MM.1S (cell line): ENCODE measurements at regions not wholly inside any gene's neighbourhood (a gene's known extent, or its start where the extent isn't known, plus 50 kb on each side); places are given as distances from the start of the nearest gene placed in this dataset.

ENCODE experiments used
- DNase-seq: peaks from one replicate; pipeline ENCODE4 v3.0.0-alpha.2; 2015
- H2AFZ ChIP-seq: fragments of 300-600 bp; sonication (generic); 2 replicates; pipeline ENCODE4 v1.6.0; 2016; ENCODE audit warnings: antibody characterized with exemption, low read length
- H3F3A ChIP-seq: fragments of 300-600 bp; sonication (generic); 2 replicates; pipeline ENCODE4 v1.6.1; 2016; ENCODE audit warnings: mild to moderate bottlenecking, antibody characterized with exemption, low read length, moderate library complexity, mixed read lengths; ENCODE audit not compliant: insufficient read depth
- H3K27ac ChIP-seq: fragments of 300-600 bp; sonication (generic); 2 replicates; pipeline ENCODE4 v1.5.1; 2016; ENCODE audit warnings: mild to moderate bottlenecking, low read length
- H3K27me3 ChIP-seq: fragments of 300-600 bp; sonication (generic); replicated peaks from 2 replicates; pipeline ENCODE4 v1.6.0; 2016; ENCODE audit warnings: low read length; ENCODE audit not compliant: insufficient read depth
- H3K36me3 ChIP-seq: fragments of 300-600 bp; sonication (generic); replicated peaks from 2 replicates; pipeline ENCODE4 v1.6.1; 2016; ENCODE audit warnings: mild to moderate bottlenecking, low read length, mixed read lengths; ENCODE audit not compliant: insufficient read depth
- H3K4me1 ChIP-seq: fragments of 300-600 bp; sonication (generic); 2 replicates; pipeline ENCODE4 v1.6.1; 2016; ENCODE audit warnings: low read length, mixed read lengths
- H3K4me2 ChIP-seq: fragments of 300-600 bp; sonication (generic); 2 replicates; pipeline ENCODE4 v1.6.0; 2016; ENCODE audit warnings: low read depth, low read length
- H3K4me3 ChIP-seq: fragments of 300-600 bp; sonication (generic); 2 replicates; pipeline ENCODE4 v1.5.1; 2016; ENCODE audit warnings: low read length, mixed read lengths
- H3K79me2 ChIP-seq: fragments of 300-600 bp; sonication (generic); 2 replicates; pipeline ENCODE4 v1.6.1; 2016; ENCODE audit warnings: mixed run types, low read length, mixed read lengths
- H3K9ac ChIP-seq: fragments of 300-600 bp; sonication (generic); 2 replicates; pipeline ENCODE4 v1.6.1; 2016; ENCODE audit warnings: low read length, mixed read lengths
- H3K9me2 ChIP-seq: fragments of 300-600 bp; sonication (generic); replicated peaks from 2 replicates; pipeline ENCODE4 v1.6.1; 2016; ENCODE audit warnings: mild to moderate bottlenecking, low read length, mixed read lengths; ENCODE audit not compliant: insufficient read depth
- H3K9me3 ChIP-seq: fragments of 300-600 bp; sonication (generic); replicated peaks from 2 replicates; pipeline ENCODE4 v1.6.1; 2016; ENCODE audit warnings: mild to moderate bottlenecking, low read length, mixed read lengths; ENCODE audit not compliant: insufficient read depth
- H4K20me1 ChIP-seq: fragments of 300-600 bp; sonication (generic); 2 replicates; pipeline ENCODE4 v1.6.1; 2016; ENCODE audit warnings: mild to moderate bottlenecking, low read length, moderate library complexity, mixed read lengths; ENCODE audit not compliant: insufficient read depth
- EZH2 ChIP-seq: fragments of 300-600 bp; sonication (generic); optimal IDR thresholded peaks from 2 replicates; pipeline ENCODE3; 2017; ENCODE audit warnings: low read depth, mild to moderate bottlenecking, antibody characterized with exemption, low read length, mixed read lengths
- EZH2phosphoT487 ChIP-seq: fragments of 300-600 bp; sonication (generic); IDR thresholded peaks from 2 replicates; pipeline ENCODE4 v1.6.1; 2018; ENCODE audit warnings: antibody characterized with exemption, low read length
- TF ChIP-seq, protein P1 (sequence below): fragments of 300-600 bp; sonication (generic); IDR thresholded peaks from 2 replicates; pipeline ENCODE4 v1.5.1; 2016; ENCODE audit warnings: antibody characterized with exemption, low read length, mixed read lengths

DNA sequence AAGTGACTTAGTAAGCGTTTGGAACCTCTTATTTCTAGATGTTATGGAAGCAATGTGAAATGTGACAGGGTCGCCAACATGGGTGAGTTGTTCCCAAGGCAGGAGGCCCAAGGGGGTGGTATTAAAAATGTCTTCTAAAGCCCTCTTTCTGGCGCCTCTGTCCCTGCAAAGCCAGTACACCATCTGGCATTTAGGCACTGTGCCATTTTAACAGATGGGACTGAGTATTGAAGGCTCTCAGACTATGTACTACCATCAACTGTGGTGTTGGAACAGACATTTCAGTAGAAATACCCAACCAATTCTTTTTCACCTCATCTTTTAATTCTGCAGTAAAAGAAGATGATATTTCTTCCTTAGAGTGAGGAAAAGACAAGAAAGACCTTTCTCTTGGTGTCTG is 384.5 kb upstream of the MMADHC start:
- Histone ChIP-seq H3K9ac (no peak overlapping the region), H3K27me3 (no peaks in the 10 kb centered on the region), H3K27ac (no peak overlapping the region), H3F3A (no peaks in the 10 kb centered on the region), H3K36me3 (no peaks in the 10 kb centered on the region), H3K9me3 (no peaks in the 10 kb centered on the region), H3K9me2 (no peaks in the 10 kb centered on the region; the same call in 1 of the 2 replicates), H3K4me3 (no peak overlapping the region), H3K79me2 (no peaks in the 10 kb centered on the region), H4K20me1 (no peaks in the 10 kb centered on the region), H3K4me2 (no peak overlapping the region), H3K4me1 (0 out of 2 replicates have a peak, but pooled peaks cover 11% of the 10 kb centered on the region), H2AFZ (no peak overlapping the region)
- DNase-seq: no peak
- TF ChIP-seq, protein P1, sequence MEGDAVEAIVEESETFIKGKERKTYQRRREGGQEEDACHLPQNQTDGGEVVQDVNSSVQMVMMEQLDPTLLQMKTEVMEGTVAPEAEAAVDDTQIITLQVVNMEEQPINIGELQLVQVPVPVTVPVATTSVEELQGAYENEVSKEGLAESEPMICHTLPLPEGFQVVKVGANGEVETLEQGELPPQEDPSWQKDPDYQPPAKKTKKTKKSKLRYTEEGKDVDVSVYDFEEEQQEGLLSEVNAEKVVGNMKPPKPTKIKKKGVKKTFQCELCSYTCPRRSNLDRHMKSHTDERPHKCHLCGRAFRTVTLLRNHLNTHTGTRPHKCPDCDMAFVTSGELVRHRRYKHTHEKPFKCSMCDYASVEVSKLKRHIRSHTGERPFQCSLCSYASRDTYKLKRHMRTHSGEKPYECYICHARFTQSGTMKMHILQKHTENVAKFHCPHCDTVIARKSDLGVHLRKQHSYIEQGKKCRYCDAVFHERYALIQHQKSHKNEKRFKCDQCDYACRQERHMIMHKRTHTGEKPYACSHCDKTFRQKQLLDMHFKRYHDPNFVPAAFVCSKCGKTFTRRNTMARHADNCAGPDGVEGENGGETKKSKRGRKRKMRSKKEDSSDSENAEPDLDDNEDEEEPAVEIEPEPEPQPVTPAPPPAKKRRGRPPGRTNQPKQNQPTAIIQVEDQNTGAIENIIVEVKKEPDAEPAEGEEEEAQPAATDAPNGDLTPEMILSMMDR: no peak
- TF ChIP-seq EZH2: no peak
- no peak for TF ChIP-seq EZH2phosphoT487

DNA sequence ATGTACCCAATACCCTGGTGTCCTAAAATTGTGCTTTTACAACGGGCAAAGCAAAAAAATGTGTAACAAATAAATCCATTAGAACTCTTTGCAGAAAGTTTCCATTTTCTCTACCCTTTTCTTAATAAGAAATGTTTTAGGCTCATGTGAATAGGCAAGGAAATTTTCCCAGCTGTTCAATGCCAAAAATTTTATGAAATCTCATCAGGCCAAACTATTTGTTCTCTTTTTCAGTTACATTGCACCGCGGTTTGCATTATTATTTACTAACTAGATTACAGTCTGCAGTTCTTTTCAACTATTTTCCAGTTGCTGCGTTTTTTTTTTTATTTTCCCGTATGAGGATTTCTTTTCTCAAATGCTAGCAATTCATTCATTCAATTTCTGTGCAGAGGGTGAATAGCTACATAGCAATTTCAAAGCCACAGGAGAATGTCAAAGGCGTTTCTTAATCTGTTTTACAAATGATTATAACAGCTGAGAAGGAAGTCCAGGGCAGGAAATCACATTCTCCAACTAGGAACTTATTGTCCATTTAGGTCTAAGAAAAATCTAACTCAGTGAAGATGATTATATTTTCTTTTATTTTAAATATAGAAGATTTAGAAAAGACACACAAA is 367.5 kb upstream of the MMADHC start:
- H3K9ac ChIP-seq: no peak overlapping the region
- no peaks in the 10 kb centered on the region for H3K9me2 ChIP-seq
- H3K9me3 ChIP-seq: no peaks in the 10 kb centered on the region
- no peaks in the 10 kb centered on the region for H3K79me2 ChIP-seq
- no peak for DNase-seq
- TF ChIP-seq, protein P1: no peak
- TF ChIP-seq EZH2 (no peak), EZH2phosphoT487 (no peak)
- H3K4me3 ChIP-seq: no peak overlapping the region
- no peak overlapping the region for H3K4me2 ChIP-seq
- no peaks in the 10 kb centered on the region for H3K36me3 ChIP-seq
- no peaks in the 10 kb centered on the region for H4K20me1 ChIP-seq
- no peaks in the 10 kb centered on the region for H3F3A ChIP-seq
- H3K4me1 ChIP-seq: no peaks in the 10 kb centered on the region
- H3K27ac ChIP-seq: no peak overlapping the region
- no peaks in the 10 kb centered on the region for H3K27me3 ChIP-seq
- no peak overlapping the region for H2AFZ ChIP-seq

DNA sequence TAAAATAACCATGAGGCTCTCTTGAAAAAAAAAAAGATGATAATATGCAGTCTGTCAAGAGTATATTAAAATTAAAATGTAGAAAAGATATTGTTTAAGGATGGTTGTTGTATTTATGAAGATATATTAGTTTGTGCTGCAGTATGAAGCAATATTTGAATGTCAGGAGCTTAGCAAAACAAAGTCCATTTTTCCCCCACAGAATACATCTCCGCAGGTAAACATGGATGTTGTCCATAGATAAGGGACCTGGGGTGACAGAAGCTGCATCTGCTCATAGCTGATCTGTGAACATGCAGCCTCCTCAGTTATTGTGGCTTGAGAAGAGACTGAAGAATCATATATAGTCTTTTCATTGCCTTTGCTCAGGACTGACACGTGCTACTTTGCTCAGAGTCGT is 366.1 kb upstream of the MMADHC start:
- Histone ChIP-seq H3F3A (no peaks in the 10 kb centered on the region), H3K4me2 (no peak overlapping the region), H2AFZ (no peak overlapping the region), H3K9me3 (no peaks in the 10 kb centered on the region), H3K4me1 (no peaks in the 10 kb centered on the region), H4K20me1 (no peaks in the 10 kb centered on the region), H3K9me2 (no peaks in the 10 kb centered on the region), H3K9ac (no peak overlapping the region), H3K4me3 (no peak overlapping the region), H3K27ac (no peak overlapping the region), H3K79me2 (no peaks in the 10 kb centered on the region), H3K27me3 (no peaks in the 10 kb centered on the region), H3K36me3 (no peaks in the 10 kb centered on the region)
- TF ChIP-seq EZH2 (no peak), EZH2phosphoT487 (no peak)
- TF ChIP-seq, protein P1: no peak
- DNase-seq: no peak
